NOMO-1 (cell line): ENCODE measurements at regions not wholly inside any gene's neighbourhood (a gene's known extent, or its start where the extent isn't known, plus 50 kb on each side); places are given as distances from the start of the nearest gene placed in this dataset.

Source experiments
- DNase-seq, 2 experiments: peaks; one replicate each; lab custom pipeline; 2025; ENCODE audit not compliant: unreplicated experiment in 2 of 2; lab: John Stamatoyannopoulos, UW

GRCh38 chr2:239787538-239788050 is 237.5 kb downstream of the NDUFA10 start:
- no peak for DNase-seq

DNA sequence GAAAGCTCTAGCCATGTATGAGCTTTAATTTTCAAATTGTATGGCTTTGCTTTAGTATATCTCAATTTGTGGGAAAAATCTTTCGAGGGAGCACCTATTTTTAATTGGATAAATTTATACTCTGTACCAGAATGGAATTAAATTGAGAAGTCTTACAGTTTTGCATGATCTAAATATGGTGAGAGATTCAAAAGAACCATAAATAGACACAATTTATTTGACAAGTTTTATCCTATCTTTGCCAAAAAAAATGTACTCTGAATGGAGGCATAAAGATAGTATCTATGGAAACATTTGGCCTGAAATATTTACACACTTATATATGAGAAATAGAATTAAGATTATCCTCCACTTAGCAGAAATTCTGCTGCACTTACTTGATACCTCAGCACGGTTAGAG is 238.4 kb downstream of the NDUFA10 start:
- no peak for DNase-seq

- no peak for DNase-seq
Observed at GRCh38 chr2:239781454-239781853, 243.7 kb downstream of the NDUFA10 start.

GRCh38 chr2:239780236-239780994 is 244.7 kb downstream of the NDUFA10 start:
- DNase-seq = no peak

DNA sequence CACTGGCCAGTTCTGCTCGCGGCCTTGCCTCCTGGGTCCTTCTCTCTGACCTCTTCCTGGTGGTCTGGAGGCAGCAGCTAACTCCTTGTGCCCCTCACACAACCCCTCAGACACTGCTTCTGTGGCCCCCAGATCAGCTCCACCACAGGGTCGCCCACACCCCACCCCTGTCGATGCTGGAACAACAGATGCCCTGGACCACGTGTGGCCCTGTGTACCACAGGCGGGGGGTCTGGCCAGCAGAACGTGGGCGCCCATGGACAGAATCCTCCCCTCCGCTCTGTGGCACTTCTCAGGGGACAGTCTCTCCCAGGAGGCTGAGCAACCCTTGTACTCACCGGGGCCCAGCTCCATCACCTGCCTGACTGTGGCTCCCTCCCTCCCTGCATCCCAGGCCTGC is 245.6 kb downstream of the NDUFA10 start:
- DNase-seq = no peak

- DNase-seq = no peak
Observed at GRCh38 chr2:239778861-239779558, 246.1 kb downstream of the NDUFA10 start.

- DNase-seq = no peak
Observed at GRCh38 chr2:239778042-239778851, 246.9 kb downstream of the NDUFA10 start.

GRCh38 chr2:239777219-239777618 is 247.9 kb downstream of the NDUFA10 start:
- DNase-seq = no peak

GRCh38 chr2:239776436-239777005 is 248.6 kb downstream of the NDUFA10 start:
- no peak for DNase-seq

GRCh38 chr2:239775623-239776435 is 249.3 kb downstream of the NDUFA10 start:
- DNase-seq = peak; percentile 72 to 74

DNA sequence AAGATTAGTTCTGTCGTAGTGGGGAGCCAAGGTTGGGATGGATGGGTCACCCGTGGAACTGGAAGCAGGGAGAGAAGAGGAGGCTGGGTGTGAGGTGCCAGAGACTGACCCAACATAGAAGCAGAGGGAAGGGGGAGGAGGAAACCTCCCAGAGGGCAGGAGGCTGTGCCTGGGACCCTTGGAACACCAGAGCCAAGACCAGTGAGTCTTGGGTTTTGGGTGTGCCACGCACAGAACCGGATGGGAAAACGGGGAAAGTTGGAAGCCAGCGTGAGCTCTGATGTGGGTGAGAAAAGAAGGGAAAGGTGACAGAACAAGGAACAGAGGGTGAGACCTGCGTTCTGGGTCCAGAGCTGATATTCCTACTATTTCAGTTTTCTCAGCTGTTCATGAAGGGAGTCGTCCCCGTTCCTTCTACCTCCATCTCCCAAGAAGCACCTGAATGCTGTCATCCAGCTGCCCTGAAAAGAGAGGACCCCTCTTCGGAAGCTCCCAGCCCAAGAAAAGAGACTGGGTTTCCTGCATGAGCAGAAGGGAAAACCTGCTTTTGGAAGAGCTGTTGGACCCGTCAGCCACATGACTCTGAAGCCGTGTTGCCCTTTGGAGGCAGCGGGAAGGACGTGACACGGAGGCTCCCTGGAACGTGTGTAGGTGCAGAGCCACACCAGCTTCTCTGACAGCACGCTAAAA is 250.1 kb downstream of the NDUFA10 start:
- DNase-seq = no peak

DNA sequence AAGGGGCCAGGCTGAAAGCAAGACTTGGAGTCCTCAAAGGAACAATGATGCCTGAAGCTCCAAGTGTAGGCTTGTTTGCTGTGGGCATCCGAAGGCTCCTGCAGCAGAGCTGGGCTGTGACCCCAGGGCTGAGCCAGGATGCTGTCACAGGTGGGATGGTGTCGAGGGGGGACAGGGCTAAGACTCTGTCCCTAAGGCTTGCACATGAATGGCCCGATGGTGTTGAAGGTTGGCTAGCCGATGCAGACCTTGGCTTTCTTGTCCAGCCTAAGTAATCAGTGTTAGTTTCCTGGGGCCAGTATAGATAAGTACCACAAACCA is 251.0 kb downstream of the NDUFA10 start:
- no peak for DNase-seq

DNA sequence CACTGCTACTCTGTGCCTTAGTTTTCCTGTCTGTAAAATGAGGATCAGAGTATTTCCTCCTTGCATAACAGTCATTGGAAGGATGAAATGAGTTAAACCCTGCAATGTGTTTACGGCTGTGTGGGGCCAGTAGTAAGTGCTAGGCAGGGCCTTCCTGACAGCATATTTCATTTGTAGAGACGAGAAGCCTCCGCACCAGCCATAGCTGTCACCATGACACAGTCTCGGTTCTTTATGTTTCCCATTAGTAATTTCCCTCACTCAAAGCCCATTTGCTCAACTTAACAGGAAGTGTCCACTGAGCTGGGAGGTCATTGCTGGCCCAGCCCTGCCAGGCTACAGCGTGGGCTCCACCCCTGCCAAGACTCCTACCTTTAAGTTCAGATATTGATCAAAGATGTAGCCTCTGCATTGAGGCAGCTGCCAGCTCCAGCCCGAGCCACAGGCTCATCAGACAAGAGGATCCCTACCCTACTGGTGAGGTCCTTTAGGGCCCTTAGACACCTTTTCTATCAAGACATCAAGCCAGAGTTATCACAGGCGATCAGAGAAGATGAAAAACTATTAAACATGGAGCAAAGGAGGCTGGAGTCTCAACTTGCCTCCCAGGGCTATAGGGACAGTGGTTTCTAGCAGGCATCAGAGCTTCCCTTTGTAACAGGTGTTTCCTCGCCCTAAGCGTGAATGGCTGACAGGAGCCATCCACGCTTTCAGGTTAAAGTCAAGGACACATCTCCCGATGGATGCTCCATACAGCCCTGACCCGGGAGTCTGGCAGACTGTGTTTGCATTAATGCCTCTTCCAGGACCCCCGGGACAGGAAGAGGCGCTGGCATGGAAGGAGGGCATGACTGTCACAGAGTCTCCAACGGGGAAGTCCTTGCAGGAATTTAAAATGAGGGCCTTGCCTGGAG is 251.7 kb downstream of the NDUFA10 start:
- no peak for DNase-seq

DNA sequence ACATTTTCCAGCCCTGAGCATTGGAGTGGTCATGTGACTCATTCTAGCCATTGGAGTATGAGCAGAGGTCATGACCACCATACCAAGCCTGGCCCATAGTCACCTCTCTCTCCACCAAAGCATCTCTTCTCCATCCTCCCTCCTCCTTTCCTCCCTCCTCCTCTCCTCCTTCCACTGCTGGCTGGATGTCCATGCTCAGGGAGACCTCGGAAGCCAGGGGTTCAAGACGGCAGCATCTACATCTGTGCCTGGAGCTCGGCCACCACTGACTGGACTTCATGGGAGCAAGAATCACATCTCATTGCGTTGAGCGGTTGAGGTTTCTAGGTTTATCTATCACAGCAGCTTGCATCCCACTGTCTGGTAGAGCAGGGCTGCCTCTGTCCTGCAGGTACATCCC is 252.4 kb downstream of the NDUFA10 start:
- no peak for DNase-seq

GRCh38 chr2:239770246-239770639 is 254.9 kb downstream of the NDUFA10 start:
- DNase-seq = no peak

- no peak for DNase-seq
Observed at GRCh38 chr2:239769554-239770245, 255.4 kb downstream of the NDUFA10 start.

GRCh38 chr2:239768907-239769553 is 256.1 kb downstream of the NDUFA10 start:
- DNase-seq = no peak
